COR-L47 (cell line): ENCODE measurements at regions not wholly inside any gene's neighbourhood (a gene's known extent, or its start where the extent isn't known, plus 50 kb on each side); places are given as distances from the start of the nearest gene placed in this dataset.
"Not testable (repeated sequence)": the region's sequence is repeated elsewhere in the genome, so short reads cannot be mapped to it uniquely, and the experiment has no call there.

Source experiments
- DNase-seq: peaks from one replicate; lab custom pipeline; 2025; lab: John Stamatoyannopoulos, UW

GRCh38 chr22:23379540-23380229, 199.4 kb downstream of the BCR start:
- not testable (repeated sequence) for DNase-seq

GRCh38 chr22:23377767-23378166, 197.5 kb downstream of the BCR start:
- no peak for DNase-seq

DNA sequence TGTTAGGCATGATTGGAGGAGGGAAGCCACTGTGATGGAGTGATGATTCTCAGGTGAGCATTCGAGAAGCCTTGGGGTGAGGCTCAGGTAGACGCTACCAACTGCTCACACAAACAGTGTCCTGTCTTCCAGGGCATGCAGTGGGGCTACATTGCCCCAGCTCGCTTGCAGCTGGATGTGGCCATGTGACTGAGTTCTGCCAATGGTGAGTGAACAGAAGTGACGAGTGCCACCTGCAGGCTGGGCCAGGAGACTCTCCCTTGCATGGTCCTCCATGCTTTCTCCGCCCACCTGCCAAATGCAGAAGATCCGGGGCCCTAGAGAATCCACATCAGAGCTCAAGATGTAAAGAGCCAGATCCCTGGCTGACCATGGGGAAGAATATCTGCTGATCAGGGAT, 195.9 kb downstream of the BCR start:
- no peak for DNase-seq

- no peak for DNase-seq
These were observed 194.9 kb downstream of the BCR start for GRCh38 chr22:23375031-23375827.

DNA sequence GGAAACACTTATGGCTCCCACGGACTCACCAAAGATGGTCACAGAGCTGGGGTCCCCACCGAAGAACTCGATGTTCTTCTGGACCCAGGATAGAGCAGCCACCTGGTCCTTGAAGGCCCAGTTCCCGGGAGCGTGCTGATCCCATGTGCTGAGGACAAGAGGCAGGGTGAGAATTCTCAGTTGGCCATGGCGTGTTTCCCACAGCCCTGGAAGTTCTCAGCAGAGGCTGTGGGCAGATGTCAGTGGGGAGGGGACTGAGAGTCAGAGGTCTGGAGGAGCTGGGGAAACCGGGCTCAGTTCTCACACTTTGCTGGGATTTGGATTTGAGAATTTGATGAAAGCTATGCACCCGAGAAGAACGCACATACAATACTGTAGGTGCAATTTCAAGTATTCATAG, 193.3 kb downstream of the BCR start:
- DNase-seq: no peak

DNA sequence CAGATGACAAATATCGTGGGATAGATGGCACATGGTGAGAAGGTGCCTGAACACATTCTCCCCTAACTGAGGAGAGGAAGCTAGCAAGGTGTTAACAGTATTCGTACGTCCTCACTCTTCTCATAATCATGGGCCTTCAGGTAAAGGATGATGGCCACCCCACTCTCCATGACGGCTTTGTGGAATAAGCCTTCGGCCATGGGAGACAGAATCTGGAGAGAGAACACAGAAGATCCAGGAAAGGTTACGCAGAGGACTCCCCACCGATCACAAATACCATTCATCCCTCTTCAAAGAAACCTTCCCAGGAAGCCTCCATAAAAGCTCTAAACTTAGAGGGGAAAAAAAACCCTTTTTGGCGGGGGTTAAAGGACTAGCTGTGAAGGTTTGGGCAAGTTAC, 189.9 kb downstream of the BCR start:
- no peak for DNase-seq

DNA sequence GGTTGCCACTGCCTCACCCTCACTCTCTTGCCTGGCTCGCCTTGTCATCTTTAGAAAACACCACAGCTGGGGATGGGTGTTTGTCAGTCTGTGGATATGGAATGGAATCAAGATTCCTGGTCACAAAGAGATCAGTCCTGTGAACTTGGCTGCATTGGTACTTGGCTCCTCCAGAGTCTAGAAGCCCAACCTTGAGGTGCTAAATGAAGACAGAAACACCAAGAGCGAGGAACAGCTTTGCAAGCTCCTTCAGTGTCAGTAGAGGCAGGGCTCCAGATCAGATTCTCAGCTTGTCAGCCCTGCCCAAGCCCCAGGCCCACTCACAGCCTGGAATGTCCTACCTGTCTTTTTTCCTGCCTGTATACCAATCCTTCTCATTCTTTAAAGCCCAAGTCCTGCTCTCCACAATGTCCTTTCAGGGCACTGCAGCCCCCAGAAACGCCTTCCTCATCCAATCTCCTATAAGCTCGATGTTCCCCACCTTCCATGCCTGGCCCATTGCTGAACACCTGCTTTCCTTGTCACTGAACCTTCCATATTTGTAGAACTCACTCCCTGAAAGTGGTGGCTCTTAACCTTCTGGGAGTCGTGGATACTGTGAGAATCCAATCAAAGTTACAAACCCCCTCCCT, 188.9 kb downstream of the BCR start:
- DNase-seq: no peak
